LNCaP clone FGC (cell line): ENCODE measurements at regions not wholly inside any gene's neighbourhood (a gene's known extent, or its start where the extent isn't known, plus 50 kb on each side); places are given as distances from the start of the nearest gene placed in this dataset.

Experiments used
- DNase-seq: peaks from one replicate; pipeline ENCODE4 v3.0.0-alpha.2; 2011; ENCODE audit warnings: low read depth
- H3K4me3 ChIP-seq: 2 replicates; pipeline ENCODE4 v1.5.1; 2011; ENCODE audit warnings: mild to moderate bottlenecking, low read depth, low read length, control low read depth
- TF ChIP-seq, protein P1 (sequence below): IDR thresholded peaks from 2 replicates; pipeline ENCODE4 v1.5.1; 2012; ENCODE audit warnings: mild to moderate bottlenecking; ENCODE audit not compliant: control insufficient read depth, insufficient read depth; ENCODE audit errors: extremely low read depth

DNA sequence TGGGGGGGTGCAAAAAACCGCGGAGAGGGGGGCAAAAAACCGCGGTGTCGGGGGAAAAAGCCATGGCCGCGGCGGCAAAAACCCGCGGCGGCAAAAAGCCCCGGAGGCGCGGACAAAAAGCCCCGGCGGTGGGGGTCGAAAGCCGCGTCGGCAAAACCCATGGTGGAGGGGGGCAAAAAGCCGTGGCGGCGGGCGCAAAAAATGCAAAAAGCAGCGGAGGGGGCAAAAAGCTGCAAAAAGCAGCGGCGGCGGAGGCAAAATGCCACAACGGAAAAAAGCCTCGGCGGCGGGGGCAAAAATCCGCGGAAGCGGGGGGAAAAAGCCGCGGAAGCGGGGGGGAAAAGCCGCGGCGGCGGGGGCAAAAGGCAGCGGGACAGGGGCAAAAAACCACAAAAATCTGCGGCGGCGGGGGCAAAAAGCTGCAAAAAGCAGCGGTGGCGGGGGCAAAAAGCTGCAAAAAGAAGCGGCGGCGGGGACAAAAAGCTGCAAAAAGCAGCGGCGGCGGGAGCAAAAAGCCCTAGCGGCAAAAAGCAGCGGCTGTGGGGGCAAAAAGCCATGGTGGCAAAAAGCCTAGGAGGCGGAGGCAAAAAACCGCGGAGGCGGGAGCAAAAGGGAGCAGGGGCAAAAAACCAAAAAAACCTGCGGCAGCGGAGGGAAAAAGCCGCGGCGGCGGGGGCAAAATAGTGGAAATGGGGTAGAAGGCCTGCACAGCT, 418.9 kb downstream of the ZNF716 start:
- TF ChIP-seq, protein P1, sequence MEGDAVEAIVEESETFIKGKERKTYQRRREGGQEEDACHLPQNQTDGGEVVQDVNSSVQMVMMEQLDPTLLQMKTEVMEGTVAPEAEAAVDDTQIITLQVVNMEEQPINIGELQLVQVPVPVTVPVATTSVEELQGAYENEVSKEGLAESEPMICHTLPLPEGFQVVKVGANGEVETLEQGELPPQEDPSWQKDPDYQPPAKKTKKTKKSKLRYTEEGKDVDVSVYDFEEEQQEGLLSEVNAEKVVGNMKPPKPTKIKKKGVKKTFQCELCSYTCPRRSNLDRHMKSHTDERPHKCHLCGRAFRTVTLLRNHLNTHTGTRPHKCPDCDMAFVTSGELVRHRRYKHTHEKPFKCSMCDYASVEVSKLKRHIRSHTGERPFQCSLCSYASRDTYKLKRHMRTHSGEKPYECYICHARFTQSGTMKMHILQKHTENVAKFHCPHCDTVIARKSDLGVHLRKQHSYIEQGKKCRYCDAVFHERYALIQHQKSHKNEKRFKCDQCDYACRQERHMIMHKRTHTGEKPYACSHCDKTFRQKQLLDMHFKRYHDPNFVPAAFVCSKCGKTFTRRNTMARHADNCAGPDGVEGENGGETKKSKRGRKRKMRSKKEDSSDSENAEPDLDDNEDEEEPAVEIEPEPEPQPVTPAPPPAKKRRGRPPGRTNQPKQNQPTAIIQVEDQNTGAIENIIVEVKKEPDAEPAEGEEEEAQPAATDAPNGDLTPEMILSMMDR: no peak
- DNase-seq: no peak
- H3K4me3 ChIP-seq: peak overlapping the region; percentile 44
